Bronchial epithelial cell (primary cell): ENCODE measurements at regions not wholly inside any gene's neighbourhood (a gene's known extent, or its start where the extent isn't known, plus 50 kb on each side); places are given as distances from the start of the nearest gene placed in this dataset.

Source experiments
- DNase-seq: peaks from one replicate; pipeline ENCODE4 v3.0.0-alpha.2; 2010; ENCODE audit warnings: low read depth
- FAIRE-seq: peaks from 2 replicates; lab custom pipeline; 2011; peaks lifted over from hg19 to GRCh38; lab: Jason Lieb, UNC
- H3K27me3 ChIP-seq: 2 replicates; pipeline ENCODE4 v1.5.1; 2011; ENCODE audit warnings: low read length; ENCODE audit not compliant: control insufficient read depth, insufficient read depth
- H3K36me3 ChIP-seq: 2 replicates; pipeline ENCODE4 v1.5.1; 2011; ENCODE audit warnings: low read length; ENCODE audit not compliant: control insufficient read depth, insufficient read depth
- H3K4me3 ChIP-seq: 2 replicates; pipeline ENCODE4 v1.5.1; 2011; ENCODE audit warnings: mild to moderate bottlenecking, low read depth, low read length, control low read depth
- CTCF ChIP-seq: IDR thresholded peaks from 2 replicates; pipeline ENCODE4 v1.5.1; 2011; ENCODE audit warnings: mild to moderate bottlenecking, moderate library complexity, low read length, control low read depth, inconsistent platforms; ENCODE audit not compliant: insufficient read depth, severe bottlenecking

- Histone ChIP-seq H3K27me3 (no peaks in the 10 kb centered on the region), H3K36me3 (no peaks in the 10 kb centered on the region), H3K4me3 (no peak overlapping the region)
- no peak for TF ChIP-seq CTCF
- DNase-seq (no peak), FAIRE-seq (peak; percentile 32)
Measured at GRCh38 chr2:12199491-12200211, 453.2 kb downstream of the LPIN1 start.

GRCh38 chr2:12201369-12201768, 454.9 kb downstream of the LPIN1 start:
- FAIRE-seq (no peak), DNase-seq (no peak)
- H3K27me3 ChIP-seq: no peaks in the 10 kb centered on the region
- H3K4me3 ChIP-seq: no peak overlapping the region
- TF ChIP-seq CTCF: no peak
- no peaks in the 10 kb centered on the region for H3K36me3 ChIP-seq

- Histone ChIP-seq H3K4me3 (no peak overlapping the region), H3K27me3 (no peaks in the 10 kb centered on the region), H3K36me3 (no peaks in the 10 kb centered on the region)
- no peak for FAIRE-seq
- DNase-seq: no peak
- TF ChIP-seq CTCF: no peak
Measured at GRCh38 chr2:12202313-12203075, 456.1 kb downstream of the LPIN1 start.

GRCh38 chr2:12203528-12203927, 457.1 kb downstream of the LPIN1 start:
- Histone ChIP-seq H3K36me3 (no peaks in the 10 kb centered on the region), H3K27me3 (no peaks in the 10 kb centered on the region), H3K4me3 (no peak overlapping the region)
- no peak for FAIRE-seq
- no peak for TF ChIP-seq CTCF
- DNase-seq: no peak

GRCh38 chr2:12205086-12205485, 458.7 kb downstream of the LPIN1 start:
- no peak for DNase-seq
- TF ChIP-seq CTCF: no peak

GRCh38 chr2:12207491-12207890, 461.1 kb downstream of the LPIN1 start:
- Histone ChIP-seq H3K27me3 (no peaks in the 10 kb centered on the region), H3K4me3 (no peak overlapping the region), H3K36me3 (no peaks in the 10 kb centered on the region)
- TF ChIP-seq CTCF: no peak
- FAIRE-seq (no peak), DNase-seq (no peak)

More at GRCh38 chr2:12205086-12205485, 458.7 kb downstream of the LPIN1 start:
- Histone ChIP-seq H3K4me3 (no peak overlapping the region), H3K27me3 (no peaks in the 10 kb centered on the region), H3K36me3 (no peaks in the 10 kb centered on the region)
- no peak for FAIRE-seq
